Retina (tissue), 1 donor: ENCODE measurements at regions not wholly inside any gene's neighbourhood (a gene's known extent, or its start where the extent isn't known, plus 50 kb on each side); places are given as distances from the start of the nearest gene placed in this dataset.
"Not testable (repeated sequence)": the region's sequence is repeated elsewhere in the genome, so short reads cannot be mapped to it uniquely, and the experiment has no call there.

Source experiments
- DNase-seq: peaks from one replicate; pipeline ENCODE4 v3.0.0-alpha.2; 2016

- peak; percentile 6 for DNase-seq
These were observed 197.0 kb downstream of the DLL1 start for GRCh38 chr6:170093658-170094596.

DNA sequence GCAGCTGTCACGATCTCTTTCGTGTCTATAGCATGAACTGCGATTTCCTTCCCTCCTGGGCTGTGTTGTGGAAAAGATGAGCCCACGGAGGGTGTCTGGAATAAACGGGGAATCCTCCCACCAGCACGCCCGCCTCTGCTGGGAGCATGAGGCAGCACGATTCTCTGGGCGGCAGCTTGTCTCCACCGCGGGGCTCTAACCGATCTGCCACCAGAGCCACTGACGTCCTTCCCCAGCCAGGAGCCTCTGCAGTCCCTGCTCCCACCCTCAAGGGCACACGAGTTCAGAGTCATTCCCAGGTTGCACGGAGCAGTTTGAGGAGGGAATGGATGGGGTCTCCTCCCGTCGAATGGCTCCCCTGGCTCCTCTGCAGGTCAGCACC is 197.6 kb downstream of the DLL1 start:
- DNase-seq: no peak

DNA sequence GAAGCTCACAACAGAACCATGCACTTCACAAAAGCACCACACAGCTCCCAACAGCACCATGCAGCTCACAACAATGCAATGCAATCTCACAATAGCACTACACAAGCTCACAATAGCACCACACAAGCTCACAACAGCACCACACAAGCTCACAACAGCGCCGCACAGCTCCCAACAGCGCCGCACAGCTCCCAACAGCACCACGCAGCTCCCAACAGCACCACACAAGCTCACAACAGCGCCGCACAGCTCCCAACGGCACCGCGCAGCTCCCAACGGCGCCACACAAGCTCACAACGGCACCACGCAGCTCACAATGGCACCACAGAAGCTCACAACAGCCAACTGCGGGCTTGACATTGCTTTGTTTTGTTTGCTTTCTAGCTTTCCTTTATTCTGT is 198.1 kb downstream of the DLL1 start:
- DNase-seq: no peak

GRCh38 chr6:170091639-170092579 is 199.0 kb downstream of the DLL1 start:
- DNase-seq: no peak

DNA sequence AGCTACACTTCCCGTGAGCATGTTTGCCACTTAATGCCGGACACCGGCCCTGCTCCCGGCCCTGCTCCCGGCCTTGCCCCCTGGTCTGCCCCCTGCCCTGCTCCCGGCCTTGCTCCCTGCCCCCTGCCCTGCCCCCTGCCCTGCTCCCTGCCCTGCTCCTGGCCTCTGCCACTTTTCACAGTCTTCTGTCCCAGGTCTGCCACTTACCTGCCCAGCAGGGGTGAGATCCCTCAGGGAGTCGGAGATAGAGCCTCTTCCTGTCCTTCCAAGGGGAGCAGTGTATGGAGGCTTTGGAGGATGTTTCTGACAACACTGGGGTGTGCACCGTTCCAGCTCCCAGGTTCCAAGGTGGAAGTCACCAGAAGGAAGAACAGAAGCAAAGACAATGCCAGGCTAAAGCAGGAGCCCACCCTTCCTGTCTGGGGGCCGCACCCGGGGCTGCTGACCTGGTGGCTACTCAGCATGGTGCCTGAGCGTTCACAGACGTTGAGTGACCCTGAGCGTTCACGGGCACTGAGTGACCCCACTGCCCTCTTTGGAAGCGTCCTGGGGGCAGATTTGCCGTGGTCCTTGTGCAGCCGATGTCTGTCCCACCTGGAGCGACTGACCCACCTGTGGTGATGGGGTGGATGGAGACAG is 199.8 kb downstream of the DLL1 start:
- no peak for DNase-seq

- peak; percentile 3 for DNase-seq
These were observed 200.3 kb downstream of the DLL1 start for GRCh38 chr6:170090561-170090960.

GRCh38 chr6:170089963-170090362 is 200.9 kb downstream of the DLL1 start:
- DNase-seq: no peak

- DNase-seq: peak; percentile 2
These were observed 202.3 kb downstream of the DLL1 start for GRCh38 chr6:170088582-170088955.

DNA sequence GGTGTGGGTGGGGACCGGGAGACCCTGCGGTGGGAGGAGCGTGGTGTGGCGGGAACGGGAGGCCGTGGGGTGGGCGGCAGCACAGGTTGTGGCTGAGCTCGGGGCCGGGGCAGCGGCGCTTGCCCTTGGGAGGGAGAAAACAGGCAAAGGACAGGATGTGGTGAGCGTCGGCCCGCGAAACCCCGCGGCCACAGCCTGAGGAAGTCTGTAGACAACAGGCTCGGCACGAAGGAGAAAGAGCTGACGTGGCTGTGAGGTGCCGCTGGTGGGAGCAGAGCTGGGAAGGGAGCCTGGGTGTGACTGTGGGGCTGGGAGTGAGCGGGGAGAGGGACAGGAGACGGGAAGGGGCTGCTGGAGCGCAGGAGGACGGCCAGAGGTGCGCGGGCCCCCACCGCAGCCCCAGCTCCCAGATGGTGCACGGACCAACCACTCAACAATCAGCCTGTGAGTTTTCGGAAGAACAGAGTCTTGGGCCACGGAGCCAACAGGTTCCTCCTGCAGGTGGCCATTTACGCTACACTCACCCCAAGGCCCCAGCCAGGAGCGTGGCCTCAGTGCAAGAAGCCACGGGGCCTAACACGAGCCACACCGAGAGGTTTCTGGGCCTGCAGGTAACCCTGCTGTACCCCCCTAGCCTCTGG is 202.8 kb downstream of the DLL1 start:
- no peak for DNase-seq

DNA sequence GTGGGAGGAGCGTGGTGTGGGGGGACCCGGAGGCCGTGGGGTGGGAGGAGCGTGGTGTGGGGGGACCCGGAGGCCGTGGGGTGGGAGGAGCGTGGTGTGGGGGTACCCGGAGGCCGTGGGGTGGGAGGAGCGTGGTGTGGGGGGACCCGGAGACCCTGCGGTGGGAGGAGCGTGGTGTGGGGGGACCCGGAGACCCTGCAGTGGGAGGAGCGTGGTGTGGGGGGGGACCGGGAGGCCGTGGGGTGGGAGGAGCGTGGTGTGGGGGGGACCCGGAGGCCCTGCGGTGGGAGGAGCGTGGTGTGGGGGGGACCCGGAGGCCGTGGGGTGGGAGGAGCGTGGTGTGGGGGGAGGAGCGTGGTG is 203.5 kb downstream of the DLL1 start:
- DNase-seq: not testable (repeated sequence)

DNA sequence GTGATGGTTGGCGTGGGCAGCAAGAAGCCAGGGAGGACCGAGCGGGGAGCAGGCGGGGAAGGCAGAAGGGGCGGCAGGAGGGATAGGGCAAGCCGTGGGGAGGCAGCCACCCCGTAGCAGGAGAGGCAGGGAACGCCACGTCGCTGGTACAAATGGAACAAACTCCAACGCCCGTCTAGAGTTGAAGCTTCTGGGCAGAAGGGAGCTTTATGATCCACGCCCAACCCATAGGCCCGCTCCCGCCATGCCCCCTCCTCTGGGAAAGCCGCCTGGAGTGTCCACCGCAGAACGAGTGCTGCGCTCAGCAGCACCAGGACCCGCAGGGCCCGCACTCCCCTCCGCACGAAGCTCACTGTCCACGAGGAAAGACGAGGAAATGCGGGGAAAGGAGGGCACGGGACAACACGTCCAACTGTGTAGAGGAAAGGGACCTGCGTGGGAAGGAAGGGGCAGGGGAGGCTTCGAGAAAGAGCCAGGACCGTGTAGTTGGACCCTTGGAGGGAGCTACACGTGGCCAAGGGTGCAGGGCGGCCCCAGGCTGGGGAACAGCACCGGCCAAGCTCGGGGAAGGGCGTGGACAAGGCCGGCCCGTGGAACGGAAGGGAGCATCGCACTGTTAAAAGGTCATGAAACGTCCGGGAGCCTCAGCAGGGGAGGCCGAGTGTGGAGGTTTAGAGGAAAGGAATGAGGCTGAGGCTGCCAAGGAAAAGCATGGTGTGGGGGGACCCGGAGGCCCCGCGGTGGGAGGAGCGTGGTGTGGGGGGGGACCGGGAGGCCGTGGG is 204.0 kb downstream of the DLL1 start:
- DNase-seq: peak; percentile 3

DNA sequence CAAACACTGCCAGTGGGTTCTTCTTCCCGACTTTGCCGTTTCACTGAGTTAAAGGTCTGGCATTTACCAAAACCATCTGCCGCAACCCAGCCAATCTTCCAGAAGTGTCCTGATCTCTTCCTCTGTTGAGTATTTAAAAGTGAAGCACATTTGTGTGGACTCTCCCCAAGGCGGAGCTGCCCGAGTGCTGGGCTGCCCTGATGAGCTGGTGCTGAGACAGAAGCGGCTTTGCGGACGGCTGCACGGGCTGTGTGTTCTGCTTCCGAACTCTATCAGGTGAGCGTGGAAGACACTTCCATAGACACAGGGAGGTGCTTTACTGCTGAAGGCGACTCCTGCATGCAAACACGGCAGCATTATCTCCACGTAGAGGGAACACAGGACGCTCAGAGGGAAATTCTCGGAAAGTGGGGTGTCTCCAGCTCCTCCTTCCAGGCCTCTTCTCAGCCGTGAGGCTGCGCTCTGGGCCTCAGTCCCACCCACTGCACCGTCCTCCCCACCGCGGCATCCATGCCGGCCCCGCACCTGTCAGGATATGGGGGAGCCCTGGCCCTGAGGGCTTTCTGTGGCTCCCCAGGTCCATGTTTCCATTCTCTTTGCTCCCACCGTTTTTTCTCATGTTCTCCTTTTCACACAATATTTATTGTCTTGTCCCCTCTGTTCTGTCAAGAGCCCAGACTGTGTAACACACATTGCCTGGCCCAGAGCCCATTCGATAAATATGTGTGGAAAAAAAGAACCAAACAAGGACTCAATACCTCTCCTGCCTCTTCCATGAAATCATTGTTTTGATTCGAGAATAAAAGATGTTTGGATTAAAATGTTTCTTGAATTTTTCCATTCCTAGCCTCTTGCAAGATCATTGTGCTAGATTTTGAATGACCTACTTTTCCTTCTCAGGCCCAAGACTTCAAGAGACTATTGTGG is 205.1 kb downstream of the DLL1 start:
- peak; percentile 2 for DNase-seq

GRCh38 chr6:170084166-170084730 is 206.6 kb downstream of the DLL1 start:
- DNase-seq: no peak

DNA sequence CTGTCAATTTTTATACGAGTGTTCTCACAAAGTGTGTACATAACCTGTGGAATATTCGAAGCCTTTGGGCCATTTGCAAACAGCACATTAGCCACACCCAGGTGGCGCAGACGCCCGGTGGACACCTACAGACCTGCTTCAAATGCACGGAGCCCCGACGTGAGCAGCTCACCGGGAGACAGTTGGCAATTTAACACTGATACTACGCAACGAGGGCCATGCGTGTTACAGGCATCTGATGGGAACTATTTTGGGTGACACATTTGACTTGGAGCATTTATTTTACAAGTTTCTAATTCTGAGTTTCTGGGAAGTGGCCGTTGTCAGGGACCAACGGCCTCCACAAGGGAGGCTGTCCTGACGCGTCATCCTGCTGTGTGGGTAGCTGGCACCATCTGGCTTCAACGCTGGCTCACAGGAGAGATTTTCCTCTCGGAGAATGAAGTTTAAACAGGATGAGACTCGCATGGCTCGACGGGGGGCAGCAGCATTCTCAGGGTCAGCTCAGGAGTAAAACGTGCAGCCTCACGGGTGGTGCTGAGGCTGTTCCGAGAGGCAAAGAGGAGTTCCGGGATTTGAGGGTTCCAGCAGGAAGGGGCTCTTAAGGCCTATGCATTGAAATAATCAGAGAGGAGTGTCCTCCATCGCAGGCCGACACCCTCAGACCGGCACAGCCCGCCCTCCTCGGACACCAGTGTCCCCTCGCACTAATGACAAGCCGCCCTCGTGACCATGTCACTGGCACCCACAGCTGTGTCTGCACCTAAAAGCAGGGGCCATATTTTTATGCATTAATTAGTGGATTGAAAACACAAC is 207.4 kb downstream of the DLL1 start:
- peak; percentile 20 for DNase-seq

DNA sequence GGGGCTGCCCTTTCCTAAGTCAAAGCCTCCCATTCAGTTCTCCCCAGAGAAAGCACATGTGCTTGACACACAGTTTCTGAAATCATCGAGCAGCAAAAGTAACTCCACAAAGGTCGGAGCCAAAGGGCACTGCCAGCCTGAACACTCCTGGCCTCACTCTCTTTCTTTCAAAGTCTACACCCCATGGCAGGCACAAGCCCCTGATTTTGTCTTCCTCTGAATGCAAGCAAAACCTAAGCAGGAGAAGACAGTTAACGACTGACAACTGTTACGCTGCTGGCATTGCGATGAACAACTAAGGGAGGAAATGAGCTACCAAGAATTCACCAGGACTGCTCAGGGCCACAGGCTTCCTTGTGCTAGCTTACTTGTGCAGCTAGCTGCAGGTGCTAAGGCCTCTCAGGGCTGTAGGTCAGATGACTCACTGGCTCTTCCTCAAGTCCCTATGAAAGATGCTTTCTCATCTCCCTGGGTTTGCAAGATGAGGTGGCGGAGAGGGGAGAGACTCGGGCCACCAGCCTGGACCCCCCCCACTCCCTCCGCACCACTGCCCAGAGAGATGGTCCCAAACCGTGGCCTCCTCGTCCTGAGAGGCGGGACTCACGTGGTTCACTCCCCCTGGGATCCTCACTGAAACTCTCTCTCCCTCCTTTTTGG is 208.2 kb downstream of the DLL1 start:
- DNase-seq: no peak

- peak; percentile 6 for DNase-seq
These were observed 208.8 kb downstream of the DLL1 start for GRCh38 chr6:170082067-170082466.

DNA sequence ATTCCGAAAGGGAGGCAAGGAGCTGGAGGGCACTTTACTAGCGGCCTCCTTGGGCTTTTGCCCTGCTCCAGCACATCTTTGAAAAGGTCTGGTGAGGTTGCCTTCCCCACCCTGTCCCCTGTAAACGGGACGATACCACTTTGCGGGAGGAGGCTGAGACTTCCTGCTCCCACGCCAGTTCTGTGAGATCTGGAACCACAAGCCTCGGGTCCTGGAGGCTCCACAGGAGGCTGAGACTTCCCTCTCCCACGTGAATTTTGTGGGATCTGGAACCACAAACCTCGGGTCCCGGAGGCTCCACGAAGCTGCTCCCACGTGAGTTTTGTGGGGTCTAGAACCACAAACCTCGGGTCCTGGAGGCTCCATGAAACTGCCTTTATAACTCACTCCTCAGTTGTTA is 209.3 kb downstream of the DLL1 start:
- DNase-seq: no peak

GRCh38 chr6:170080828-170081371 is 210.0 kb downstream of the DLL1 start:
- DNase-seq: peak; percentile 90
